AG04450 (cell line): ENCODE measurements at regions not wholly inside any gene's neighbourhood (a gene's known extent, or its start where the extent isn't known, plus 50 kb on each side); places are given as distances from the start of the nearest gene placed in this dataset.
"Not testable (repeated sequence)": the region's sequence is repeated elsewhere in the genome, so short reads cannot be mapped to it uniquely, and the experiment has no call there.

ENCODE experiments used
- CTCF ChIA-PET: fragments of 300-600, 350-600 bp; formaldehyde crosslinking; extraction: SDS; loops from one replicate; lab custom pipeline; 2022; ENCODE audit warnings: antibody characterized with exemption, inconsistent platforms; lab: Charles Lee
- POLR2A ChIA-PET: fragments of 350-600 bp; formaldehyde crosslinking; extraction: SDS; loops from one replicate; lab custom pipeline; 2021; ENCODE audit warnings: antibody characterized with exemption, inconsistent platforms; lab: Yijun Ruan, JAX
- DNase-seq: peaks from one replicate; pipeline ENCODE4 v3.0.0-alpha.2; 2011; ENCODE audit warnings: low read depth, low spot score
- H3K27ac ChIP-seq: one replicate; pipeline ENCODE4 v1.5.1; 2012; ENCODE audit warnings: low read depth, low read length, control low read depth
- H3K27me3 ChIP-seq: one replicate; pipeline ENCODE4 v1.6.0; 2012; ENCODE audit warnings: low read length; ENCODE audit not compliant: control insufficient read depth, insufficient read depth
- H3K4me3 ChIP-seq: 2 replicates; pipeline ENCODE4 v1.5.1; 2011; ENCODE audit warnings: mild to moderate bottlenecking, low read depth, low read length, control low read depth
- H3K9me3 ChIP-seq: 2 replicates; pipeline ENCODE4 v1.5.1; 2012; ENCODE audit warnings: low read length; ENCODE audit not compliant: control insufficient read depth, insufficient read depth
- CTCF ChIP-seq: IDR thresholded peaks from 2 replicates; pipeline ENCODE4 v1.5.1; 2011; ENCODE audit warnings: low read depth, low read length, control low read depth, inconsistent platforms

GRCh38 chr2:220588148-220588547 lies 960.7 kb downstream of the SLC4A3 start:
- no peak for DNase-seq
- ChIA-PET POLR2A (no interaction called here), CTCF (no interaction called here)
- Histone ChIP-seq H3K27me3 (no peaks in the 10 kb centered on the region), H3K9me3 (no peaks in the 10 kb centered on the region), H3K4me3 (no peak overlapping the region), H3K27ac (no peak overlapping the region)
- no peak for TF ChIP-seq CTCF

GRCh38 chr2:220590476-220590875 lies 963.0 kb downstream of the SLC4A3 start:
- CTCF ChIA-PET = no interaction called here
- no peak for TF ChIP-seq CTCF
- H3K4me3 ChIP-seq = no peak overlapping the region
- H3K27me3 ChIP-seq = no peaks in the 10 kb centered on the region
- no peak for DNase-seq
- POLR2A ChIA-PET = interaction anchor here (0.6 kb wide), 1 partner anchor 91 kb away, joined by 3 read pairs; no protein-coding TSS in a partner anchor
- H3K27ac ChIP-seq = no peak overlapping the region
- no peaks in the 10 kb centered on the region for H3K9me3 ChIP-seq

GRCh38 chr2:220593526-220593925 lies 966.1 kb downstream of the SLC4A3 start:
- Histone ChIP-seq H3K4me3 (no peak overlapping the region), H3K27ac (no peak overlapping the region), H3K9me3 (no peaks in the 10 kb centered on the region), H3K27me3 (no peaks in the 10 kb centered on the region)
- CTCF ChIA-PET = no interaction called here
- TF ChIP-seq CTCF = no peak
- POLR2A ChIA-PET = no interaction called here
- DNase-seq = no peak

GRCh38 chr2:220601674-220602073 lies 970.4 kb downstream of the EPHA4 start:
- no peaks in the 10 kb centered on the region for H3K9me3 ChIP-seq
- no peak for DNase-seq
- no peaks in the 10 kb centered on the region for H3K27me3 ChIP-seq
- H3K27ac ChIP-seq = no peak overlapping the region
- CTCF ChIA-PET = no interaction called here
- no peak overlapping the region for H3K4me3 ChIP-seq
- no peak for TF ChIP-seq CTCF
- POLR2A ChIA-PET = no interaction called here

- POLR2A ChIA-PET, CTCF ChIA-PET, DNase-seq, H3K9me3 ChIP-seq, H3K27me3 ChIP-seq, H3K27ac ChIP-seq, H3K4me3 ChIP-seq: not testable (repeated sequence)
These were observed 959.1 kb downstream of the EPHA4 start for GRCh38 chr2:220613004-220613403.

GRCh38 chr2:220614064-220614463 lies 958.0 kb downstream of the EPHA4 start:
- Histone ChIP-seq H3K4me3 (no peak overlapping the region), H3K9me3 (no peaks in the 10 kb centered on the region), H3K27me3 (no peaks in the 10 kb centered on the region), H3K27ac (no peak overlapping the region)
- no peak for TF ChIP-seq CTCF
- no peak for DNase-seq
- ChIA-PET POLR2A (no interaction called here), CTCF (interaction anchor here (0.6 kb wide), 1 partner anchor 15 kb away, joined by 4 read pairs; no protein-coding TSS in a partner anchor)
